LNCAP (cell line): ENCODE measurements at regions not wholly inside any gene's neighbourhood (a gene's known extent, or its start where the extent isn't known, plus 50 kb on each side); places are given as distances from the start of the nearest gene placed in this dataset.

Source experiments
- CTCF ChIP-seq: fragments of 450-650 bp; IDR thresholded peaks from 2 replicates; pipeline ENCODE4 v1.5.1; 2017; ENCODE audit warnings: mild to moderate bottlenecking

- no peak for TF ChIP-seq CTCF
Measured at GRCh38 chr4:107269175-107269574, 233.1 kb upstream of the DKK2 start.

DNA sequence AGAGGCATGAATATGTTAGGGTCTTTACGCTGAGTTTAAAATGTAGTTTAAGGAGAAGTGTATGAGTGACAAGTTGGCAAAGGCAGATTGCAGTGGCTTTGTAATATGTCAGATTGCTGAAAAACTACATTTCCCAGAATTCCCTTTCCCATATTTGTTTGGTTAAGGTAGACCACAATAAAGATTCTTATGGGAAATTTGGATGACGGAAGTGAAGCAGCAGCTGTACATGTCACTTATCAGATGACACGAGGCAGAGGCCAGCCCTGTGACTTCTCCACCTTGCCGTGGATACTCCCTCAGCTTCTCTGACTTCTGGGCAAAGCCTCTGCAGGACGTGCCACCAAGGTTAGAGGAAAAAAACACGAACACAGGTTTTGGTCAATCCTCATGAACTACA is 229.7 kb upstream of the DKK2 start:
- TF ChIP-seq CTCF = no peak

DNA sequence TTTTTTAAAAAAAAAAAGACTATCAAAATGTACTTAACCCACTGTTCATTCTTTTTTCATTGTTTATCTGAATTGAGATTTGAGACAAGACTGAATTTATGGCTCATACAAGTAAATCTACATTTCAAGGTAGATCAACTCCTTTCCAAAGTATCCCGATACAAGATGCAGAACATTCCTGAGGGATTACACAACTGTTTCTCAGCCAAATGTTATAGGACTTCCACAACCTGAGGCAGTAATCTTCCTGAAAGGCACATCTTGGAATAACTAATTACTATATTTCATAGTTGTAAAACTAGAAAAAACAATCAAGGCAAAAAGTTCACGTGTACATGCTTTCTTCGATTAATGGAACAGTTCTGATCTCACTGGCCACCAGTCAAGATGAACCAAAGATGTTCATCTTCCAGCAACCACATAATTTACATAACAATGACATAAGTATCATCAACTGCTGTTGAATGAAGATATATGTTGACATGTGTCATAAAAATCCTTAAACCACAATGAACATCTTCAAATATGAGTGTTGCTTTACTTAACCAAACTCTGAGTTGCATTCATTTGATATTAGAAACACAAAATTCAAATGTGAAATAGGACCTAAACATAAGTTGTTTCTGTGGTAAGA is 225.2 kb upstream of the DKK2 start:
- TF ChIP-seq CTCF = no peak

DNA sequence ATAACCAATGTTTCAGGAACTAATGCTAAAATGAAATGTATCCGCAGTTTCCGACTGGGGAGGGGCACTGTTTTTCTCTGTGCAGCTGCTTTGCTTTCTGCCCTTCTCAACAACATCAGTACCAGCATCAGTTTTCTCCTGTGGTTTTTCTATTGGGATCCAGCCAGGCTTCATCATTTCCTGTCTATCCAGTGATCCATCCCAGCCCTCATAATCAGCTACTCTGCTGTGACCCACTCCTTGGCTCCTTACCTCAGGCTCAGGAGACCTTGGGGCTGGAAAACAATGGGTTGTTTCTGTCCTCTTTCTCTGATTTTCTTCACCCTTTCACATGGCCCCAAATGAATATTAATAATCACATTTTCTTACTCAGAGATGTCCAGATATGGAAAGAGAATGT is 222.2 kb upstream of the DKK2 start:
- TF ChIP-seq CTCF = no peak

DNA sequence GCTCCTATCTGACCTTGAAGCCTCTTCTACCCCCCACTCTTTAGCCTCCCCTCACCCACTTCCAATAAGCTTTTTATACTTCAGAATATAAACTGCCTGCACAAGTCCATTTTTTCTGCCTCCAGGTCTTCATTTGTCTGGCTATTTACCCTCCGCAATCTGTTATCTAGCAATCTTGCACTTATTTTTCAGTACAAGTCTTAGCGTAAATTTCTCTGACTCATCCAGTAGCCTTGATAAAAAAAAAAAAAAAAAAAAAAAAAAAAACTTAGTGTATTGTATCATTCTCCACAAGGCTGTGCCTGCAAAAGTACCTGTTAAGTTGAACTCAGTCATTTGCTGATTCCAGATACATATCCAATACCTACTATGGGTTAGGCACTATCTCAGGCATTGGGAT is 219.5 kb upstream of the DKK2 start:
- no peak for TF ChIP-seq CTCF

GRCh38 chr4:107255114-107255513 is 219.0 kb upstream of the DKK2 start:
- TF ChIP-seq CTCF = no peak

DNA sequence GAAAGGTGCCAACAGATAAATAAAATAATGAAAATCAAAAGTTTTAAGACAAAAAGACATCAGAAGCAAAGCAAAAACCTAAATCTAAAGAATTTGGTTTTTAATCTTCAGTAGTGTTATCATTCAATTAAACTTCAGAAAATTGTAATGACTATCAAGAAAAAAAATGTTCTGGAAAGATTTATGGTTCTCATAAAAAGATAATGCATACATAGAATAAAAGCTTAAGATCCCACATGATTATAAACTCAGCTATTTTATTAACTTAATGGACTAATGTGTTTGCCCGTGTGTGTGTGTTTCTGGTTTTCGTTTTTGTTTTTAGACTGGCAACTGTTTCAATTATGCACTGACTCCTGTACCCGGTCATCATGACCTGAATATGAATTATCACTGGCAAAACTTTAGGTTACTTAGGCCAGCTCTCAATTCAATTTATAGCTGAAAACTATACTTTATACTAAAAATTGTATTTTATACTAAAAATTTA is 217.5 kb upstream of the DKK2 start:
- no peak for TF ChIP-seq CTCF

DNA sequence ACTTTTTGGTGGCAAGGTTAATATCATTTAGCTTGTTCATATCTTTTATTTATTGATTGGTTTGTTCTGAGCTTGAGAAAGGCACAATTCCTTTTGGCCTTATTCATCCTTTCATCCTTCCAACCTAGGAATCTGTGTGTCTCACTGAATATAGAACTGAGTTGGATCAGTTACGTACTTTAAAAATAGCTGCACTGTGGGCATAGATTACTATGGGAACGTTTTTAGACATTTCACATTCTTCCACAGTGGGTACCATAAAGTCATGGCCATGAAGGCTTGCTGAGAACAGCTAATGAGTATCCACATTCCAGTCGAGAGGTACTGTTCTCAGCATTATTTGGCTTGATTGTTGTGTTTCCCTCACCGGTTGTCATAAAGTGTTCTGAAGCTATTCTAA is 217.0 kb upstream of the DKK2 start:
- TF ChIP-seq CTCF = no peak
